Mononuclear cell (primary cell): ENCODE measurements at regions not wholly inside any gene's neighbourhood (a gene's known extent, or its start where the extent isn't known, plus 50 kb on each side); places are given as distances from the start of the nearest gene placed in this dataset.
"Not testable (repeated sequence)": the region's sequence is repeated elsewhere in the genome, so short reads cannot be mapped to it uniquely, and the experiment has no call there.

Experiments used
- H3K27me3 ChIP-seq: 2 replicates; pipeline ENCODE4 v1.6.0; 2011; ENCODE audit warnings: low read length, control low read depth; ENCODE audit not compliant: insufficient read depth
- H3K4me1 ChIP-seq: 2 replicates; pipeline ENCODE4 v1.5.1; 2011; ENCODE audit warnings: mild to moderate bottlenecking, low read length, control low read depth; ENCODE audit not compliant: insufficient read depth
- H3K4me3 ChIP-seq: 2 replicates; pipeline ENCODE4 v1.5.1; 2011; ENCODE audit warnings: mild to moderate bottlenecking, low read length, moderate library complexity
- H3K9me3 ChIP-seq: 2 replicates; pipeline ENCODE4 v1.5.1; 2011; ENCODE audit warnings: low read depth, mild to moderate bottlenecking, control low read depth, low read length

- no peaks in the 10 kb centered on the region for H3K27me3 ChIP-seq
- no peaks in the 10 kb centered on the region for H3K9me3 ChIP-seq
- no peak overlapping the region for H3K4me3 ChIP-seq
- H3K4me1 ChIP-seq, result no peaks in the 10 kb centered on the region
Measured at GRCh38 chr1:94677714-94678113, 136.2 kb upstream of the F3 start.

GRCh38 chr1:94677087-94677486 lies 135.5 kb upstream of the F3 start:
- no peaks in the 10 kb centered on the region for H3K4me1 ChIP-seq
- no peaks in the 10 kb centered on the region for H3K27me3 ChIP-seq
- H3K9me3 ChIP-seq, result no peaks in the 10 kb centered on the region
- no peak overlapping the region for H3K4me3 ChIP-seq

DNA sequence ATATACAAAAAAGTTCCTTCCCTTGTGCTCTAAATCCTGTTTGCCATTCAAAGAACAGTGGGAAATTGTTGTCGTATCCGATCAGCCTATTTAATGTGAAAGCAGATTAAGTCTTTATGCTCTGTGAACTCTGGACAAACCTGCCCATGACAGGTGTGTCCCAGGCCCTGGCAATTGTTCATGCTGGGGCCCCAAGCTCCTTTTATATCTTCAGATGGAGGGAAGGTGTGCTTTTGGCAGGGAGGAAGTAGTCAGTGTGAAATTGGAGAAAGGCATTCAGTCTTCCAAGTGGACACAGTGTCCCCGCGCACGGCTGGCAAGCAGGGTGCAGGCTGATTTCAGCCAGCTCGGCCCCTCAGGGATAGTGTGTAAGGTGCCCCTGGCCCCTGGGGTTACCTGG lies 135.1 kb upstream of the F3 start:
- no peak overlapping the region for H3K4me3 ChIP-seq
- no peaks in the 10 kb centered on the region for H3K27me3 ChIP-seq
- no peaks in the 10 kb centered on the region for H3K4me1 ChIP-seq
- no peaks in the 10 kb centered on the region for H3K9me3 ChIP-seq

GRCh38 chr1:94675373-94675772 lies 133.8 kb upstream of the F3 start:
- Histone ChIP-seq H3K27me3 (no peaks in the 10 kb centered on the region), H3K9me3 (no peaks in the 10 kb centered on the region), H3K4me1 (no peaks in the 10 kb centered on the region), H3K4me3 (no peak overlapping the region)

GRCh38 chr1:94674876-94675275 lies 133.3 kb upstream of the F3 start:
- no peaks in the 10 kb centered on the region for H3K27me3 ChIP-seq
- H3K9me3 ChIP-seq, result no peaks in the 10 kb centered on the region
- no peaks in the 10 kb centered on the region for H3K4me1 ChIP-seq
- no peak overlapping the region for H3K4me3 ChIP-seq

DNA sequence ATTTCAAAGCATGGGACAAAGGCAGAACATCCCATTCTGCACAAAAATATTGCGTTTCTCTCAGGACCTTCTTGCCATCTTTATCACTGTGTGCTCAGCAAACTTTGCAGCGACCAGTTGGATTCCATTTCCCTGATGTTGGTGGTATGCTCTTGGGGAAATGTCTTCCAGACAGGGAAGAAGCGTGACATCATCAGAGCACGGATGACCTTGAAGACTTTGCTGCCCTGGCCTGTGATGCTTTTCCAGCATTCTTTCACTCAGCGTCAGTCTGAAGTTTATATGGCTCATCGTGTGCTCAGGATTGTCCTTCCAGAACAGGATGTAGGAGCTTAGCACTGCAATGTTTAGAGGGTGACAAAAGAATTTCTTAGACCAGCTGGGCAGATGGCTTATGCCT lies 131.4 kb upstream of the F3 start:
- Histone ChIP-seq H3K4me1 (no peaks in the 10 kb centered on the region), H3K9me3 (no peaks in the 10 kb centered on the region), H3K27me3 (no peaks in the 10 kb centered on the region), H3K4me3 (no peak overlapping the region)

GRCh38 chr1:94672001-94672400 lies 130.4 kb upstream of the F3 start:
- Histone ChIP-seq H3K9me3 (no peaks in the 10 kb centered on the region), H3K4me1 (no peaks in the 10 kb centered on the region), H3K27me3 (no peaks in the 10 kb centered on the region), H3K4me3 (no peak overlapping the region)

DNA sequence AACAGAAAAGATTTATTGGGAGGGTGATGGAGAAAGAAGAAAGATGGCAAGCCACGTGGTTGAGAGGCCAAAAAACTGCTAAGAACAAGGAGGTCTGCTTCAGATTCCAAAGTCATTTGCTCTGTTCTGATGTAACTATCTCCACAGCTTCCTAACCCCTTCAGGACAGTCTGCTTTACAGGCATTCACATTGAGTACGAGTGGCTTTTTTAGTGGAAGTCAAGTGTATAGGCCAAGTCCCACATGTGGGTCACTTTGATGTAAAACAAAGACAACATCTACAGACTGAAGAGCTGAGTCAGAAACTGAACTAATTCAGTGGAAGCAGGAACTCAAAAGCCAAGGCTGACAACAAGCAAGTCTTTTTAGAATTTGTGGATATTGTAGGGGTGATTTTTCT lies 128.7 kb upstream of the F3 start:
- Histone ChIP-seq H3K9me3 (no peaks in the 10 kb centered on the region), H3K4me3 (no peak overlapping the region), H3K27me3 (no peaks in the 10 kb centered on the region)

DNA sequence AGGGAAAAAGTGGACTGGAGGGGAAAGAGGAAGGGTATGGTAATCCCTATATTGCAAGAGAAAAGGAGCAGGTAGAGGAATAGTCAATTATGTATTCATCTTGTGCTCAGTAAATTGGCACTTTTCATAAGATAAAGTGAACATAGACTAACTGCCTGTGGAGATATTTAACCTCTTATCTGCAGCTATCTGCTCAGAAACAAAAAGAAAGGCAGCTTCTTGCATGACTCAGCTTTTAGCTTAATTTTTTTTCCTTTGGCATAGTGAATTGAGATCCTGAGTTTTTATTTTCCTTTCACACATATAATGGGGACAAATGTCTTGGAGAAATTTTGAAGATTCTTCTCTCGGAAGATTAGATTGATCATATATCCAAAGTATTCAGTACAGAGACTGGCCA lies 127.6 kb upstream of the F3 start:
- no peaks in the 10 kb centered on the region for H3K4me1 ChIP-seq
- no peak overlapping the region for H3K4me3 ChIP-seq
- H3K9me3 ChIP-seq, result no peaks in the 10 kb centered on the region
- H3K27me3 ChIP-seq, result no peaks in the 10 kb centered on the region

More for the DNA sequence above, 128.7 kb upstream of the F3 start:
- no peaks in the 10 kb centered on the region for H3K4me1 ChIP-seq

DNA sequence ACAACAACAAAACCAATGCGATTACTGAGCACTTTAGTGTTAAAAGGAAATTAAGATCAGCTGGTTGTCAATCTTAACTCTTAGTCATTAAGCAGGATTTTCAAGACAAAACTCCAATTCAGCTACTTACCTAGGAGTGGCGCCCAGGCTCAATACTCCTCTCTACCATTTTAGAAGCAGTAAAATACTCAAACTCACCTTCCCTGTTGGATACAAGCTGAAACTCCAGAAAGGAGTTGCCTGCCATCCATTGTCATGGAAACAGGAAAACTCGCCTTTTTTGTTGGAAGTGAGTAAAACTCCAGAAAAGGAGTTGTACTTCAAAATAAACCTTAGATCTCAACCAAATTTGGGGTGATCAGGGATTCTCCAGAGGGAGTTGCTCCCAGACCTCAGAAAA lies 127.0 kb upstream of the F3 start:
- Histone ChIP-seq H3K9me3 (no peaks in the 10 kb centered on the region), H3K4me3 (no peak overlapping the region), H3K4me1 (no peaks in the 10 kb centered on the region), H3K27me3 (no peaks in the 10 kb centered on the region)

DNA sequence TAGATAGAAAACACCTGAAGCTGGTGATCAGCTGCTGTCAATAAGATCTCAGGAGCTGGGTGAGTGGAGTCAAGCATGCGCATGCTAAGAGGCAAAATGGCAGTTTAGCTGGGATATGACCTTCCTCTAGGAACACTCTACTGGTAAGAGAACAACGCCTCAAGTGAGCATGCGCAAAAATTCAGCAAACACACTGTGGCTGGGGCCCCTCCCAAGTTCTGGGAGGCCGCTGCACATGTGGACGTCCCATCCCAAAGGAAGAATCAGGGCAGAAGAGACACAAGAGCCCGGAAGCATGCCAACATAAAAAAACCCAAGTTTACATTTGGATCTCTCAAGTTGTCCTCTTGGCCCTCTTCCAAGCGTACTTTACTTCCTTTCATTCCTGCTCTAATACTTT lies 126.3 kb upstream of the F3 start:
- no peaks in the 10 kb centered on the region for H3K4me1 ChIP-seq
- H3K9me3 ChIP-seq, result no peaks in the 10 kb centered on the region
- no peaks in the 10 kb centered on the region for H3K27me3 ChIP-seq
- H3K4me3 ChIP-seq, result no peak overlapping the region

- Histone ChIP-seq H3K4me1 (no peaks in the 10 kb centered on the region), H3K27me3 (no peaks in the 10 kb centered on the region), H3K9me3 (no peaks in the 10 kb centered on the region)
Measured at GRCh38 chr1:94666797-94667196, 125.2 kb upstream of the F3 start.

DNA sequence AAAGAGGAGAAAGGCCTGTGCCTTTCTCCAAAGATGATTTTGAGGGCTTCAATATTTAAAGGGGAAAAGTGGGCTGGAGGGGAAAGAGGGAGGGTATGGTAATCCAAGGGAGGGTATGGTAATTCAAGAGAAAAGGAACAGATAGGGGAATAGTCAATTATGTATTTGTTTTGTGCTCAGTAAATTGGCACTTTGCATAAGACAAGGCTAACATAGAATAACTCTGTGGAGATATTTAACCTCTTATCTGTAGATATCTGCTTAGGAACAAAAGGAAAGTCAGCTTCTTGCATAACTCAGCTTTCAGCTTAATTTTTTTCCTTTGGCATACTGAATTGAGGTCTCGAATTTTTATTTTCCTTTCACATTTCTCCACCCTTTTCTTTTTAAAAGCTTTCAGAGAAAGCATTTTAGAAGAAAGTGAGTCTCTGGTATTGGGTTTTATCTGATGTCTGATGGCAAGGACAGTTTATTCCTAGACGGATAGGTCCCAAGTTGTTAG lies 119.9 kb upstream of the F3 start:
- H3K27me3 ChIP-seq, result no peaks in the 10 kb centered on the region
- H3K4me3 ChIP-seq, result no peak overlapping the region
- H3K4me1 ChIP-seq, result no peaks in the 10 kb centered on the region
- H3K9me3 ChIP-seq, result no peaks in the 10 kb centered on the region

More at GRCh38 chr1:94666797-94667196, 125.2 kb upstream of the F3 start:
- no peak overlapping the region for H3K4me3 ChIP-seq

GRCh38 chr1:94660994-94661393 lies 119.4 kb upstream of the F3 start:
- Histone ChIP-seq H3K4me1 (no peaks in the 10 kb centered on the region), H3K9me3 (no peaks in the 10 kb centered on the region), H3K4me3 (no peak overlapping the region), H3K27me3 (no peaks in the 10 kb centered on the region)

DNA sequence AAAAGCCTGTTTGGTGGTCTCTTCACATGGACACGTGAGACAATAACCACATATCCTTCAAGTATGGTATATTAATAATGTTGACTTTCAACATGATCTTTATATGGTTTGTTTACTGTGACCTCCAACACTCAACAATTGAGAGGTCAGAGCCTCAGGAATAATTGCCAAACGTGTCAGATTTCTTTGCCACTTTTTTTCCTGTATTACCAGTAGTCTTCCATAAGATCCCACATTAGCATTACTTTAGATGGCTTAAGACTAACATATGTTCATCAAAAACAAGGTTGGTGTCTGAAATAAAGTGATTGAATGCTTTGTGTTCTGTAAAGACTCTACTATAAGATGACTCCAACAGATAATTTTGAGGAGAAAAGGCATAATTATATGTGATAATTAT lies 118.7 kb upstream of the F3 start:
- Histone ChIP-seq H3K4me1 (no peaks in the 10 kb centered on the region), H3K4me3 (no peak overlapping the region), H3K27me3 (no peaks in the 10 kb centered on the region), H3K9me3 (no peaks in the 10 kb centered on the region)

DNA sequence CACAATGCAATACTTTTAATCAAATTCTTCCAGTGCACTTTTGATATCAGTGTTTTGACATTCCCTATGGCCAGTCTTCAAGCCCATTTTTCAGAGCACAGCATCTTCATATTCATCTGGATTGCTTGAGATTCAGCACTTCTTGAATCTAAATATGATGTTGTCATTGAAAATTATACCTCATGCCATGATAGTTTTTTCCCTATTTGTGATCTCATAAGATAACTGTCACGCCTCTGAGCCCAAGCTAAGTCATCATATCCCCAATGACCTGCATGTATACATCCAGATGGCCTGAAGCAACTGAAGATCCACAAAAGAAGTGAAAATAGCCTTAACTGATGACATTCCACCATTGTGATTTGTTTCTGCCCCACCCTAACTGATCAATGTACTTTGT lies 117.6 kb upstream of the F3 start:
- not testable (repeated sequence) for H3K4me3 ChIP-seq, H3K4me1 ChIP-seq, H3K27me3 ChIP-seq, H3K9me3 ChIP-seq

GRCh38 chr1:94658221-94658620 lies 116.7 kb upstream of the F3 start:
- no peak overlapping the region for H3K4me3 ChIP-seq
- H3K9me3 ChIP-seq, result no peaks in the 10 kb centered on the region
- H3K4me1 ChIP-seq, result no peaks in the 10 kb centered on the region
- no peaks in the 10 kb centered on the region for H3K27me3 ChIP-seq
